Occipital lobe (tissue), 1 donor: ENCODE measurements at regions not wholly inside any gene's neighbourhood (a gene's known extent, or its start where the extent isn't known, plus 50 kb on each side); places are given as distances from the start of the nearest gene placed in this dataset.
"Not testable (repeated sequence)": the region's sequence is repeated elsewhere in the genome, so short reads cannot be mapped to it uniquely, and the experiment has no call there.

Source experiments
- DNase-seq: peaks from one replicate; lab custom pipeline; 2025; lab: John Stamatoyannopoulos, UW

DNA sequence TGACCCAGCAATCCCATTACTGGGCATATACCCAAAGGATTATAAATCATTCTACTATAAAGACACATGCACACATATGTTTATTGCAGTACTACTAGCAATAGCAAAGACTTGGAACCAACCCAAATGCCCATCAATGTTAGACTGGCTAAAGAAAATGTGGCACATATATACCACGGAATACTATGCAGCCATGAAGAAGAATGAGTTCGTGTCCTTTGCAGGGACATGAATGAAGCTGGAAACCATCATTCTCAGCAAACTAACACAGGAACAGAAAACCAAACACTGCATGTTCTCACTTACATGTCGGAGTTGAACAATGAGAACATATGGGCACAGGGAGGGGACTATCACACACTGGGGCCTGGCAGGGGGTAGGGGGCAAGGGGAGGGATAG is 183.0 kb downstream of the HACE1 start:
- not testable (repeated sequence) for DNase-seq

DNA sequence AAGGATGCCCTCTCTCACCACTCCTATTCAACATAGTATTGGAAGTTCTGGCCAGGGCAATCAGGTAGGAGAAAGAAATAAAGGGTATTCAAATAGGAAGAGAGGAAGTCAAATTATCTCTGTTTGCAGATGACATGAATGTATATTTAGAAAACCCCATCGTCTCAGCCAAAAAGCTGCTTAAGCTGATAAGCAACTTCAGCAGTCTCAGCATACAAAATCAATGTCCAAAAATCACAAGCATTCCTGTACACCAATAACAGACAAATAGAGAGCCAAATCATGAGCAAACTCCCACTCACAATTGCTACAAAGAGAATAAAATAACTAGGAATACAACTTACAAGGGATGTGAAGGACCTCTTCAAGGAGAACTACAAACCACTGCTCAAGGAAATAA is 184.6 kb downstream of the HACE1 start:
- DNase-seq, result not testable (repeated sequence)

DNA sequence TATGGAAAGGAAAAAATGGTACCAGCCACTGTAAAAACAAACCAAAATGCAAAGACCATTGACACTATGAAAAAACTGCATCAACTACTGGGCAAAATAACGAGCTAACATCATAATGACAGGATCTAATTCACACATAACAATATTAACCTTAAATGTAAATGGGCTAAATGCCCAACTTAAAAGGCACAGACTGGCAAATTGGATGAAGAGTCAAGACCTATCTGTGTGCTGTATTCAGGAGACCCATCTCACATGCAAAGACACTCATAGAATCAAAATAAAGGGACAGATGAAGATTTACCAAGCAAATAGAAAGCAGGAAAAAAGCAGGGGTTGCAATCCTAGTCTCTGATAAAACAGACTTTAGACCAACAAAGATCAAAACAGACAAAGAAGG is 186.6 kb downstream of the HACE1 start:
- DNase-seq, result not testable (repeated sequence)

DNA sequence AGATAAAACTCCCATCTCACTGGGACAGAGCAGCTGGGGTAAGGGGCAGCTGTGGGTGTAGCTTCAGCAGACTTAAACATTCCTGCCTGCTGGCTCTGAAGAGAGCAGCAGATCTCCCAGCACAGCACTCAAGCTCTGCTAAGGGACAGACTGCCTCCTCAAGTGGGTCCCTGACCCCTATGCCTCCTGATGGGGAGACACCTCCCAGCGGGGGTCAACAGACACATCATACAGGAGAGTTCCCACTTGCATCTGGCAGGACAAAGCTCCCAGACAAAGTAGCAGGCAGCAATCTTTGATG is 188.2 kb downstream of the HACE1 start:
- DNase-seq, result not testable (repeated sequence)

DNA sequence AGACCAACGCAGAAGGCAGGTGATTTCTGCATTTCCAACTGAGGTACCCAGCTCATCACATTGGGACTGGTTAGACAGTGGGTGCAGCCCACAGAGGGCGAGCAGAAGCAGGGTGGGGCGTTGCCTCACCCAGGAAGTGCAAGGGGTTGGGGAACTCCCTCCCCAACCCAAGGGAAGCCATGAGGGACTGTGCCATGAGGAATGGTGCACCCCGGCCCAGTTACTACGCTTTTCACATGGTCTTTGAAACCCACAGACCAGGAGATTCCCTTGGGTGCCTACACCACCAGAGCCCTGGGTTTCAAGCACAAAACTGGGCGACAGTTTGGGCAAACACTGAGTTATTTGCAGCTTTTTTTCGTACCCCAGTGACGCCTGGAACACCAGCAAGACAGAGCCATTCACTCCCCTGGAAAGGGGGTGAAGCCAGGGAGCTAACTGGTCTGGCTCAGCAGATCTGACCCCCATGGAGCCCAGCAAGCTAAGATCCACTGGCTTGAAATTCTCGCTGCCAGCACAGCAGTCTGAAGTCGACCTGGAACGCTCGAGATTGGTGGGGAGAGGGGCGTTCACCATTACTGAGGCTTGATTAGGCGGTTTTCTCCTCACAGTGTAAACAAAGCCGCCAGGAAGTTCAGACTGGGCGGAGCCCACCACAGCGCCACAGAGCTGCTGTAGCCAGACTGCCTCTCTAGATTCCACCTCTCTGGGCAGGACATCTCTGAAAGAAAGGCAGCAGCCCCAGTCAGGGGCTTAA is 188.7 kb downstream of the HACE1 start:
- DNase-seq, result not testable (repeated sequence)

DNA sequence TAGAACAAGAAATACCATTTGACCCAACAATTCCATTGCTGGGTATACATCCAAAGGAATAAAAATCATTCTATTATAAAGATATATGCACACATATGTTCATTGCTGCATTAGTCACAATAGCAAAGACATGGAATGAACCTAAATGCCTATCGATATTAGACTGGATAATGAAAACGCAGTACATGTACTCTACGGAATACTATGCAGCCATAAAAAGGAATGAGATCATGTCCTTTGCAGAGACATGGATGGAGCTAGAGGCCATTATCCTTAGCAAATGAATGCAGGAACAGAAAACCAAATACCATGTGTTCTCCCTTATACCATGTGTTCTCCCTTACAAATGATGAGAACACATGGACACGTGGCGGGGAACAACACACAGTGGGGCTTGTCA is 190.2 kb downstream of the HACE1 start:
- no peak for DNase-seq

DNA sequence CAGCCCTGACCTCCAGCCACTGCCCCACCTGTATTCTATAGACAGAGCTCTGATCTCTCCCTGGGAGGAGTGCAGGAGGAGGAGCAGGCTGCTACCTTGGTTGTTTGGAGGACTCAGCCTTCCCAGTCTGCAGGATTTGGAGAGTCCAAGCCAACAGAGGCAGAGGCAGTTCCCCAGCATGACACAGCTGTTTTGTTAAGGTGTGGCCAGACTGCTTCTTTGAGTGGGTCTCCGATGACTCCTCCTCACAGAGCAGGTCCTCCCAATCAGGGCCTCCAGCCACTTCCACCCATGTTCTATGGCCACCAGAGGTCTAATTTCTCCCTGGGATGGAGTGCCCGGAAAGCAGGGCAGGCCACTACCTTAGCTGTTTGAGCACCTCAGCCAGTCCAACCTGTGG is 203.5 kb downstream of the HACE1 start:
- DNase-seq, result no peak

DNA sequence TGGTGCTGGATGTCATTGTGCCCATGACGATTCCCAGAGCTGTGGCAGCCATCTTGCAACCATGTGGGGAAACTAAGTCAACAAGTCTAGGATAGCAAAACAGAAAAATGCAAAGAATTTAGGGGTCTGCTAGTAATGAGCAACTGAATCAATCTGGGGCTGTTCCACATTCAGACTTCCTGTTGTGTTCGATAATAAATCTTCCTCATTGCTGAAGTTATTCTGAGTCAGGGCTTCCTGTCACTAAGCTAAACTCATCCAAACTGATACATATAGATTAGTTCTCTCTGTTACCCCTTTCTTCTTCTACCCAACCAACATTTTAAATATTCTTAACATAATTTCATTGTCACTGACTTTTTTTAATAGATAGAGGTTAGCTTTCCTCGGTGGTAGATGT is 205.9 kb downstream of the HACE1 start:
- no peak for DNase-seq

DNA sequence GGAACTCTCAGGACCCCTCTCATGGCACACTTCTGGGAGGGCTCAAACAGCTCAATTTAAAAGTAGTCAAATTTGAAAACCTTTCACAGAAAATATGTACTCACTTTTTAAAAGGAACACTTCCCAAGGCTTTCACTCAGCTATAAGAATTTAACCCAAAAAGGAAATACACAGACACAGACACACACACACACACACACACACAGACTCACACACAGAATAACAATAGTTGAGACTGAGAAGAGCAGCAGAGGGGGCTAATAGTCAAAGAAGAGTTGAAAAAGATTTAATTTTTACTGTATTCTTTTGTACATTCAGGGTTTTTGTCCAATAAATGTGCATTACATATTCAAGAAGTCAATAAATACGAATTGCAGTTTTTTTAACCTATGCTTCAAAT is 211.4 kb downstream of the HACE1 start:
- no peak for DNase-seq

DNA sequence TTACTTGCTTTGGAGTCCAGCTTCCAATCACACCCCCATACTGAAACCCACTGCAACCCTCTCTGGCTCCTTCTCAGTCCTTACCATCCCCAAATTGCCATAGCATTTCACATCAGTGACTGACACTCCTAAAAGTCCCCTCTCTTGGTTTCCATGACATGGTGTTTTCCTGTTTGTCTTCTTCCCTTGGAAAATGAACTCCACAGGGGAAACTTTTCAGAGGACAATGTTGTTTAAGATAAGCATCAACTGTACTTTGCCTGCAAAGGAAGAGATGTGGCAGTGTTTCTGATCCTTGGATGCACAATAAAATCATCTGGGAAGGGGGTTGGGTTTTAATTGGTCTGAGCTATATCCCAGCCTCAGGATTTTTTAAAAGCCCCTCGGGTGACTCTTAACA is 214.9 kb downstream of the HACE1 start:
- DNase-seq, result no peak

DNA sequence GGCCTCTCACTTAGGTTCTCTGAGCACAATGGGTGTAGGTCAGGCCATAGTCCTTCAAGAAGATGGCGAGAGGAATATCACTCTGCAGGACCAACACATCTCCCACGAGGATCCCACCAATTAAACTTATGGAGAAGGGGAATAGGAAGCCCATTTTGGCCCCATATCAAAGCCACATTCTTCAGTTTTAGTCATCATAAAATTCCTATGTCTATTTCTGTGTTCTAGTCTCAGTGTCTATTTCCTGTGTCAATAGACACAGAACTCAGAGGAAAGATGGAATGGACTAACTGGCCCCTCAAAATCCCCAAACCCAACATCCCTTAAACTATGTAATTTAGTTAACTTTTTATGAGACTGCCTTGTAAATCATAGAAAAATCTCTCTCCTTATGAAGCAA is 216.8 kb downstream of the HACE1 start:
- no peak for DNase-seq

DNA sequence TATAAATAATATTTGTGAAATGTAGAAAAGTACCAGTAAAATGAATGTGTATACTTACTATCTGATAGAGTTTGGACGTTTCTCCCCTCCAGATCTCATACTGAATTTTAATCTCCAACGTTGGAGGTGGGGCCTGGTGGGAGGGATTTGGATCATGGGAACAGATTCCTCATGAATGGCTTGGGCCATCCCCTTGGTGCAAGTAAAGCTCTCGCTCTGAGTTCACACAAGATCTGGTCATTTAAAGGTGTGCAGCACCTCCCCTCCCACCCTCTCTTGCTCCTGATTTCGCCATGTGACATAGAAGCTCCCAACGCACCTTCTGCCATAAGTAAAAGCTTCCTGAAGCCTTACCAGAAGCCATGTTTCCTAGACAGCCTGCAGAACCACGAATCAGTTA is 219.0 kb downstream of the HACE1 start:
- DNase-seq, result no peak

DNA sequence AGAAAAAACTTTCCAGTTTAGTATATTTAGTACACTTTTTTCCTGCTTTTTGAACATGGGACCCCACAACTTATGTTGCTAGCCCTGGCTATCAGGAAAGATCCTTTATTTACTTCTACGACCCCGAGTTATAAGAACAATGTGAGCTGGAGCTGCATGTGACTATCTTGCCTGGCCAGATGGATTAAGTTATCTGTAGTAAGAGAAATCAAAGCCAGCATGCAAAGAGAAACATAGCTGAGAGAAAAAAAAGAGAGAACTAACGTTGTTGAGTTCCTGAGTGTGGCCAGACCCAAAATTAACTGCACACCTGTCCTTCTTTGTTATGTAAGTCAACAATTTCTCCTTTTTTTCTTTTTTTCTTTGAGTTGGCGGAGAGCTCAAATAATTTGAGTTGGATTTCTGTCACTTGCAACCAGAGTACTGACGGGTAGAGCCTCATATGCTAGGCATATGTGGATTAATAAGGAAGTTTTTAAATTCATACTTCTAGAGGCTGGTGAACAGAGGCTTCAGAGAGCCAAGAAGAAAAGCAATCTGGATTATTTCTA is 219.5 kb downstream of the HACE1 start:
- DNase-seq, result no peak

DNA sequence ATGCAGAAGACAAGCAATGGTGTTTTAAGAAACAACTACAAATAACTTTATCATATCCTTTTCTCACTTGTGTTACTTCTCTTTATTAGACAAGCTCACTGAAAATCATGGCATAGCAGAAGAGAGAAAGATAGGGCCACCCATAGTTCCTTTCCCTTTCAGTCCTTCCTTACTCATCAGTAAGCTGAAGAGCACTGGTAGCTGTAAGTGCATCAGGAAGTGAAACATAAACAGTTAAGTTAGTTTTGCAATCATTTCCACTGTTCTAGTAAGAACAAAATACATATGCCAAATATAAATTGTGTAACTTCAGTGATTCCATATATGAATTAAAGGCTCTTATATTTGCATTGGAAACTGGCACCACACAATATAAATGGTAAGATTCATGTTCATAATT is 220.1 kb downstream of the HACE1 start:
- DNase-seq, result no peak

DNA sequence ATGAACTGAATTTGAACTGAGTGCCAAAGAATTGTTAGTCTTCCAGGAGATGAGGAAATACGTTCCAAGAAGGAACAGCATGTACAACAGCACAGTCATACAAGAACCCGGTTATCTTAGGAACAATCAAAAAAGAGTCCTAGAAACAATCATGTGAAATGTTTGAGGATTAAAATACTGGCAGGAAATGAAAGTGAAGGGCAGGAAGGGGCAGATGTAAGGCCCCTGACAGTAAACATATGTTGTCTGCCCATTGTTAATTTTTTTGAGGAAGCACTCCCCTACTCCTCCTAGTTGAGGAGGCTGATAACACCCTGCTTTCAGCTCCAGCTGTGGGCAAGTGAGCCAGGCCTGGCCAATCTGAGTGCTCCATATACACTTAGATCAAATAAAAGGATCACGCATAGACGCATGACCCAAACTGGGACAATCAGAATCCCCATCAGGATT is 220.9 kb downstream of the HACE1 start:
- peak; percentile 4 for DNase-seq

DNA sequence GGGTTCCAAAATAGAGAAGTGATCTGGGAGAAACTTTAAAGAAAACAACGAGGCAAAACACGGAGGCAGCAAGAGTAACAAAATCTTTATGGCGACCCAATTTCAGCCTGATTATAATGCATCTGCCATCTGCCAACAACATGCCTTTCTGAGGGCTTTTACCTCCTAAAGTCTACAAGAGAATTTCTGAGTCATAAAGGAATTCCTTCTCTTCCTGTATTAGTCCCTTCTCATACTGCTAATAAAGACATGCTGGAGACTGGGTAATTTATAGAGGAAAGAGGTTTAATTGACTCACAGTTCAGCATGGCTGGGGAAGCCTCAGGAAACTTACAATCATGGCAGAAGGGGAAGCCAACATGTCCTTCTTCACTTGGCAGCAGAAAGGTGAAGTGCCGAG is 226.6 kb downstream of the HACE1 start:
- no peak for DNase-seq

DNA sequence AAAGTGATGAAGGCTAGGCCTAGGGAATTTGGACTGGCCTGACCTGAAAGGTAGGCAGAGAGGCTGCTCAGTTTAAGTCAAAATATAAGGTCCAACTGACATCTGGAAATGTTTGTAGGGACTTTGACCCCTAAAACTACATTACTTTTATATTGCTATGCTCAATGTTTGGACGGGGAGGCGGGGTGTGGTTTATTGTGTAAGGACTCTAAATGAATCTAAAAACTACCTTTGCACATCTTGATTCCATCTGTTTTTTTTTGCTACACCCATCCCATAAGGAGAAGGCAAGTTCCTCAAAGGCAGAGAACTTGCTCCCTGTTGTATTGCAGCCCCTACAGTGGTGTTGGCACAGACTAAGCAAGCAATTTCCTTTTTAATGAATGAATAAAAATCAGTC is 227.1 kb downstream of the HACE1 start:
- no peak for DNase-seq

DNA sequence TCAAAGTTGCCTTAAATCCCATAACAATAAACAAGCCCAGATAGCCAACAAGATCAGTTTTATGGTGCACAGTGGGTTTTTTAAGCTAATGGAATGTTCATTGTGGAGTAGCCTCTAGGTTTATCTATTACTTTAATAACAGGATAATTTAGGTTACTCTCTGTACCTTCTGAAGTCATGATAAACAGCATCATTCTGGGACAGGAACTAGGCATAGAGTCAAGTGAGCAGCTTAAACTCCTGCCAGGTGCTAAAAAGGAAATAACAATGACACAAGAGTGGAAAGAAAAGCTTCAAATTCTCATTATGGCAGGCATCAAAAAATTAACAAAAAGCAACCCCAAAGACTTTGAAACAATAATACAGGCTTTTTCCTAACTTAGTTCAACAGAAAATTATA is 228.8 kb downstream of the HACE1 start:
- no peak for DNase-seq

DNA sequence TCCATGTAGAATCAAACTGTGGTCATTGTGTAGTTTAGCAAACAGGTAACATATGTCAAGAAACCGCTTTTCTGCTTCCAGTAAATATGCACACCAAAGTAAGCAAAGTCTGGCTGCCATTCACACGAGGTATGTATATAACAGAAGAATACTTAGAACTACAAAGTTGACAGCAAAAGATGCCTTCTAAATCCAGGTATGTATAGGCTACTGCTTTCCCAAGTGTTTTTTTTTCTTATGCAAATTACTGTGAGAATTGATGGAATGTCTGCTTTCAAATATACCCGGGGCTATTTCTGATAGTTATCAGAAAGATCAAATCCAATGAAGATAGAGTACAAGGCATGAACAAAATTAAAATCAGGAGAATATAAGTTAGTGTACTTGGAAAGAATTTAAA is 229.2 kb downstream of the HACE1 start:
- DNase-seq, result no peak

DNA sequence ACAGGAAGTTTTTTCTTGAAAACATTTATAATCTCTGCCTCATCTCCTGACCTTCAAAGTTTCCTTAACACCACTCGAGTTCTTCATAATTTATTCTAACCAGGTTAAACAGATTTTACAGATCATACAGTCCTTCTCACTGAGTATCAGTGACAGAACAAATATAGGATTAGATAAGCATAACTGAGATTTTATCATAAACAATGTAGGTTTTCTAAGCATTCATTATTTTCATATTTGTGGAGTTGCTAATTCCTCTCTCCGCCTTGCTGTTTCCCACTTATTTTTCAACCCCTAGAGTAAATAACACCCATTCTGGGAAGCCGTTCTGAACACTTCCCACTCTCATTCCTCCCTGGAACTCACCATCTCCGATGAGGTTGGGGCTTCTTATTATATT is 229.9 kb downstream of the HACE1 start:
- no peak for DNase-seq

DNA sequence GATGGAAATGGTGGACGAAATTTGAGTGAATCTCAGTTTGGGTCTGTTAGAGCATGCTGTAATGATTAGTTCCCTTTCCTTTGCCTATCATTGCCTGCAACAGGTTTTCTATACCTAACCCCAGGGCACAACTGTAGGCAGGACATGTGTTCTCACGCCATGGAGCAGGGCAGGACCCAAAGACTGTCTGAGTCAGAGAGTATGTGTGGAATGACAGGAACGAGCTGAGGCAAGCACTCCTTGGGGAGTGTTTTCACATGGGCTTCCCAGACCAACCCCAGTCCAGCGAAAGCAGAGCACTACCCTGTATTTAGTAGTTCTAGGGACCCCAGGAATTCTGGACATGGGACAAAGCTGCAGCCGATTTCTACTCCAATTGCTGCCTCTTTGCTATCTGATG is 234.2 kb downstream of the HACE1 start:
- no peak for DNase-seq

DNA sequence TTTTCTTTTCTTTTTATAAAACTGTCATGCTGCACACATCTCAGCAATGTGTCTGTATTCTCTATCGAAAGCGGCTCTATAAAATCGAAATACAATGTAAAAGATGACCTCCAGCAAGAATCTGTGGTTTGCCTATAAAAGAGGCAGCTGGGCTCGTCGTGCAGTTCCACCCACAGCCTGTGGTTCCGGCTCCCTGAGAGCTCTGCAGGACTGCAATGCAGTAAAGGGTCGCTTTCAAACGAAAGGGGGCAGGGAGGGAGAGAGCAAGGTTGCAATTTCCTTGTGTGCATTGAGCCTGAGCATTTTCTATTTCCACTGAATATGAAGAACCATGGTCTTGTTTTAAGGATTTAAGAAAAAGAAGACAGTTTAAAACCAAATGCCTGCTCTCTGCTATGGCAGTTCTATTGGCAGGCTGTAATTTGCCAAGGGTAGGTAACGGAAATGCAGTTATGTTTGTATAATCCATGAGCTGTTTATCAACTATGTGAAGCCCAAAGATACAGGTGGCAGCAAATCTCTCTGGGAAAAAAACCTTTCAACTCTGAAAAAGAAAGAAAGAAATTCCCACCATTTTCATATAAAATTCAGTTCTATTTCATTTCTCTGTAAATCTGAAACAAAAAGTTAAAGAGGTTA is 236.5 kb downstream of the HACE1 start:
- peak; percentile 15 for DNase-seq

DNA sequence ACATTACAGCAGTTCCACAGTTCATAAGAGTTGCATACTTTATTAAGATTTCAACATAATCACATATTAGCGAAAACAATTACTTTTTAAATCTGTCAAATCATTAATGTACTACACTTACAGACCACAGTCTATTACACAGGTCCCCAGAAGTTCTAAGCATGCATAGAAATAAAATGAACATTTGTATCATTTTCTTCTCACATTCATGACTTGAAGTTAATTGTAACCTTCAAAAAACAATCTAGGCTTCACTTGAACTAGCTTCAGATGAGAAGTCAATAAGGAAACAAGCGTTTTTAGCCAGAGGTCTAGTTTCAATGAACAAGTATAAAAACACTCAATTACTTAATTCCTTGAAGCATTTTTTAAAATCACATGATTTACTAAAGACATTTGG is 238.3 kb downstream of the HACE1 start:
- DNase-seq, result no peak
